ENCODE measurements at regions not wholly inside any gene's neighbourhood (a gene's known extent, or its start where the extent isn't known, plus 50 kb on each side); places are given as distances from the start of the nearest gene placed in this dataset.

- no peak overlapping the region for H3K4me3 ChIP-seq (ENCODE audit: low read depth in 1 of 2, low read length in 1 of 2)
- TF ChIP-seq, protein P1, sequence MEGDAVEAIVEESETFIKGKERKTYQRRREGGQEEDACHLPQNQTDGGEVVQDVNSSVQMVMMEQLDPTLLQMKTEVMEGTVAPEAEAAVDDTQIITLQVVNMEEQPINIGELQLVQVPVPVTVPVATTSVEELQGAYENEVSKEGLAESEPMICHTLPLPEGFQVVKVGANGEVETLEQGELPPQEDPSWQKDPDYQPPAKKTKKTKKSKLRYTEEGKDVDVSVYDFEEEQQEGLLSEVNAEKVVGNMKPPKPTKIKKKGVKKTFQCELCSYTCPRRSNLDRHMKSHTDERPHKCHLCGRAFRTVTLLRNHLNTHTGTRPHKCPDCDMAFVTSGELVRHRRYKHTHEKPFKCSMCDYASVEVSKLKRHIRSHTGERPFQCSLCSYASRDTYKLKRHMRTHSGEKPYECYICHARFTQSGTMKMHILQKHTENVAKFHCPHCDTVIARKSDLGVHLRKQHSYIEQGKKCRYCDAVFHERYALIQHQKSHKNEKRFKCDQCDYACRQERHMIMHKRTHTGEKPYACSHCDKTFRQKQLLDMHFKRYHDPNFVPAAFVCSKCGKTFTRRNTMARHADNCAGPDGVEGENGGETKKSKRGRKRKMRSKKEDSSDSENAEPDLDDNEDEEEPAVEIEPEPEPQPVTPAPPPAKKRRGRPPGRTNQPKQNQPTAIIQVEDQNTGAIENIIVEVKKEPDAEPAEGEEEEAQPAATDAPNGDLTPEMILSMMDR (IDR thresholded peaks at IDR 0.05), result no peak
- H3K9me3 ChIP-seq, result no peaks in the 10 kb centered on the region
- H3K36me3 ChIP-seq, result no peaks in the 10 kb centered on the region
- no peak overlapping the region for H3K27ac ChIP-seq
- no peaks in the 10 kb centered on the region for H3K4me1 ChIP-seq (ENCODE audit: control insufficient read depth in 1 of 2, insufficient read depth in 1 of 2, low read depth in 1 of 2, low read length in 1 of 2)
- no peaks in the 10 kb centered on the region for H3K27me3 ChIP-seq
Measured at GRCh38 chr18:60319129-60319528, 53.4 kb downstream of the MC4R start.

GRCh38 chr18:60311676-60312360 is 60.8 kb downstream of the MC4R start:
- Histone ChIP-seq H3K36me3 (no peaks in the 10 kb centered on the region), H3K27me3 (no peaks in the 10 kb centered on the region), H3K4me1 (ENCODE audit: control insufficient read depth in 1 of 2, insufficient read depth in 1 of 2, low read depth in 1 of 2, low read length in 1 of 2) (no peaks in the 10 kb centered on the region), H3K4me3 (ENCODE audit: low read depth in 1 of 2, low read length in 1 of 2) (no peak overlapping the region), H3K9me3 (no peaks in the 10 kb centered on the region), H3K27ac (no peak overlapping the region)
- TF ChIP-seq, protein P1 (IDR thresholded peaks at IDR 0.05), result no peak

- no peaks in the 10 kb centered on the region for H3K36me3 ChIP-seq
- H3K4me3 ChIP-seq (ENCODE audit: low read depth in 1 of 2, low read length in 1 of 2), result no peak overlapping the region
- H3K4me1 ChIP-seq (ENCODE audit: control insufficient read depth in 1 of 2, insufficient read depth in 1 of 2, low read depth in 1 of 2, low read length in 1 of 2), result no peaks in the 10 kb centered on the region
- TF ChIP-seq, protein P1 (IDR thresholded peaks at IDR 0.05), result no peak
- H3K27ac ChIP-seq, result no peak overlapping the region
- no peaks in the 10 kb centered on the region for H3K9me3 ChIP-seq
- H3K27me3 ChIP-seq, result no peaks in the 10 kb centered on the region
Measured at GRCh38 chr18:60295674-60296073, 76.9 kb downstream of the MC4R start.

DNA sequence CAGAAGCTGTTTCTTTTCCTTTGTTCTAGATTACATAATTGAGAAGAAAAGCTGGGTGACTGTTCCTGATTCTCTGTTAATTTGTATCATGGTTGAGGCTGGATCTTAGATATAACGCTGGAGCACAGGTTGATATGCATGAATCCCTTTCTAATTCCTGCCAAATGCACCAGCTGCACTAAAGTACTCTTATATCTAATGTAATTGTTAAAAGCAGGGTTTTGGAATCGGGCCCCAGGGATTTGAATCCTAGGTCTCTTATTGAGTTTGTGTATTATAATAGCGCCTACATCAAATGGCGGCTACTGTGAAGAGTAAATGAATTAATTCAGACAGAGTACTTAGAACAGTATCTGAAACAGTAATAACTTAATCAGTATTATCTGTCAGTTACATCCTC is 80.4 kb downstream of the MC4R start:
- Histone ChIP-seq H3K27me3 (no peaks in the 10 kb centered on the region), H3K9me3 (no peaks in the 10 kb centered on the region), H3K4me3 (ENCODE audit: low read depth in 1 of 2, low read length in 1 of 2) (no peak overlapping the region), H3K36me3 (no peaks in the 10 kb centered on the region), H3K27ac (no peak overlapping the region), H3K4me1 (ENCODE audit: control insufficient read depth in 1 of 2, insufficient read depth in 1 of 2, low read depth in 1 of 2, low read length in 1 of 2) (no peaks in the 10 kb centered on the region)
- TF ChIP-seq, protein P1 (IDR thresholded peaks at IDR 0.05), result no peak

DNA sequence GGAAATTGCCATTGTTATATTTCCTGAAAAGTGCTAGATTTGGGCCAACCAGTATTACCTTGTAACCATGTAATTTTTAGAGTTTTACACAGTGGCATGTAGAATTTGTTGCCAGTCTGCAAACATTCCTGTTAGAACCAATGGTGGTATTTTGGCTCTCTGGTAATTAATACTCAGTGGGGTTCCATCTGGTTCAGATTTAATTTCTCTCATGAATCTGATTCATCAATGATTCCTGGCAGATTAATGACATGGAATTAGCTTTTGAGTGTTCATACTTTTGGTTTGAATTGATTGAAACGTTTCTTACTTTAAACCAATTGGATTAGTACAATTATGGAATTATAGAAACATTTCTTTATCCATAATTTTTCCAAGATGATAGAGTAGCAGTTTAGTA is 93.2 kb downstream of the MC4R start:
- no peaks in the 10 kb centered on the region for H3K9me3 ChIP-seq
- no peaks in the 10 kb centered on the region for H3K4me1 ChIP-seq (ENCODE audit: control insufficient read depth in 1 of 2, insufficient read depth in 1 of 2, low read depth in 1 of 2, low read length in 1 of 2)
- H3K36me3 ChIP-seq, result no peaks in the 10 kb centered on the region
- TF ChIP-seq, protein P1 (IDR thresholded peaks at IDR 0.05), result no peak
- H3K27me3 ChIP-seq, result no peaks in the 10 kb centered on the region
- no peak overlapping the region for H3K4me3 ChIP-seq (ENCODE audit: low read depth in 1 of 2, low read length in 1 of 2)
- no peak overlapping the region for H3K27ac ChIP-seq

All from neutrophil (primary cell).